Dermis microvascular lymphatic vessel endothelial cell (primary cell): ENCODE measurements at regions not wholly inside any gene's neighbourhood (a gene's known extent, or its start where the extent isn't known, plus 50 kb on each side); places are given as distances from the start of the nearest gene placed in this dataset.

Experiments used
- DNase-seq, 2 donors: peaks; one replicate each; pipeline versions ENCODE4 v3.0.0 to v3.0.0-alpha.2; 2010; ENCODE audit warnings: low read depth in 2 of 2

DNA sequence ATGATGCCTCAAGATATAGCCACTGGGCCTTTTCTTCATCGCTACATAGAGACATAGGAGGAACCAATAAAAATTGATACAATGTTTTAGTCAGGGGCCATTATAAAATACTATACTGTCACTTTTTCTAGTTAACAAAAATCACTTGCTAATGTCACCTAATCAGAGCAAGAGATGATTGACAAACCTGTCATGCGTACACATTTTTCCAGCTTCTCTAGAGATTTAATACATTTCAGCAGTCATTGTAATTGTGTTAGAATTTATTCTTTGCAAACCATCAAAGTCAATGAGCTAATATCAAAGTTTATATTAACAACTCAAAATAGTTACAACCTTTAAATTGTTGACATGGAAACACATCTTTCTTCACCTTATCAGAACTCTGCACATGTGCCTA, 513.6 kb upstream of the SEMA6A start:
- DNase-seq = no peak

DNA sequence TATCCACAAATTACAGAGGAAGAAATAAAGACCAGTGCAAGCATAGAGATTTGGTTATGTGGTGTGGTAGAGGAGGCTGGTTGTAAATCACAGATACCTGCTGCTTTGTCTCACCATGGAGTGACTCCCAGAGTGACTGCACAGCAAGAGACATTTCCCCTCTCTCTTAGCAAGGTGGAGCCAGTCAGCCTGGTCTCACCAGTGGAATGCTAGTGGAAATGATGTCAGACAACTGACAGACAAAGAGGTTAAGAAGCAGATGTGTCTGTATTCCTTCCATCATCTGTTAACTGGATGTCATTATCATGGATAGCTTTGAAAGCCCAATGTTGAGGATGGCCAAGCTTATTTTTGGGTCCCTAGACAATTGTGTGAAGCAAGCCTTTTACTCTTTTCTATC, 509.4 kb upstream of the SEMA6A start:
- no peak for DNase-seq

DNA sequence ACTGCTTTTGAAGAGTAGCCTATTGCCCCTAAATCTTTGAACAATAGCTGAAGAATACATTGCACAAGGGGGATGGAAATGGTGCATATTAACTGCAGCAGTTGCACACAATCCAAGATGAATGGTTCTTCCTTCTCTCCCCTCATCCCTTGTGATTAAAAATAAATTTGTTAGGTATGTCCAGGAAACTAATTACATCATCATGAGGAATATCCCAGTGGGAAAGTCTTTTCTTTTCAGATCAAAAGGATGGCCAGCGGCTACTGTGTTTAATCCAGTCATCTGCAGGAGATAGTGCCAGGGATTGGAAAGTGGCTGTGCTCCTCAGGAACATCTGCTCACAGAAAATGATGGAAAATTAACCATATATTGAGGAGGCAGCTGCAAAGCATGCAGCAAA, 508.4 kb upstream of the SEMA6A start:
- no peak for DNase-seq

DNA sequence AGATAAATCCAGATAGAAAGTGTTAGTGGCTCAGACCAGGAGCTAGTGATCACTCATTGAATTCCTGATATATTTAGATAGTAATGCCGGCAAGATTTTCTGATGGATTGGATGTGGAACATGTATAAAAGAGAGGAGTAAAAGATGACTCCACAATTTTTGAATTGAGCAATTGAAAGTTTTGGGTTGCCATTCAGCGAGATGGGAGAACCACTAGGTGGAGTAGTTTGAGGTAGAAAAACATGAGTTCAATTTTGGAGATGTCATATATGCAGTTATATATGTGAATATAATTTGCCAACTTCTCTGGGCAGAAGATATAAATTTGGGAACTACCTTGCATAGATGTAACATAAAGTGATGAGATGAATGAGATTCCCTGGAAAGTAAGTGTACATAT, 502.5 kb upstream of the SEMA6A start:
- no peak for DNase-seq

DNA sequence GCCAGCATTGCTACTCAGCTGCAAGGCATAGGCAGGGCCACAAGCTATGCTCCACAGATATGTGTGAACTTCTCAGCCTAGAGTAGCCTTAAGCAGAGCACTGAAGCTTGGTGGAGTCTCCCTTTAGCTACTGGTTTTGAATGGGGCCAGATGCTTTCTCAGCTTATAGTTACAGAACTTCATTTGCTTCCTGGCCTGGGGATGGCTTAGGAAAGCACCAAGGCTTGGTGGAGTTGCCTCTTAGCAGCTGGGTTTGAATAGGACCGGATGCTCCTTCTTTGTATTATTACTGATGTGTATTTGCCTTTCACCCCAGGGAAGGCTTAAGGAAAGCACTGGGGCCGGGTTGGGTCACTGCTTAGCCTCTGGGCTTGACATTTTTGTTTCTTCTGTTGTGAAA, 497.8 kb upstream of the SEMA6A start:
- DNase-seq = no peak

DNA sequence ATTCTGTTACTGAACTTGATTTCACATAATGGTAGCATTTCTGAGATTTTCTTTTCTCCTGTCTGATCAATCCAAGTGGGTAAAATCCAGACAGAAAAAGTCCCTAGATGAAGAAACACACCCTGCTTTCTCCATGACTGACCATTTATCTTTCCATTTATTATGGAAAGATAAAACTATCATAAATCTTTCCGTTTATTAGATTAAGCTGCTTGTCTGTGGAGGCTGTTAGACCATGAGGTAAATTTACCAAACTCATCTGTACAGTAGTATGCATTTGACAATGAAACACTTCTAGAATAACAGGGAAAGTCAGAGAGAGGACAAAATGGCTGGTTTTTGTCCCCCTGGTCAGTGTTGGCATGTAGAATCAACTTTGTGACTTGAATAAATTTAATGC, 491.2 kb upstream of the SEMA6A start:
- DNase-seq = no peak

DNA sequence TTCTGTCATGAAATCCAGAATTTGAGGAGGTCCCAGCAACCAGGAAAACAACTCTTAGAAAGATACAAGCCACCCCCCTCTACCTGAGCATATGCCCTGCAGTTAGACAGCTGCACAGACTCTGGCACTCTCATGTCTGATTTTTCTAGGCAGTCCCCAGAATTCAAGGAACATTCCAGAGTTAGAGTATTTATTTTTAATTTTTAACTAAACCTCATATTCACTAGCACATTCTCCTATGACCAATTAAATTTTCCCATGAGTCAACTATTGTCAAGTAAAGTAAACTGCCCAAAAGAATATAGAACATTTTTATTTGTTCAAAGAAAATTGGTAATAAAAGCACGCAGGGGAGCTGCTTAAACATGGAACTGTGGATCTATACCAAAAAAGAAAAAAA, 490.5 kb upstream of the SEMA6A start:
- DNase-seq = no peak

DNA sequence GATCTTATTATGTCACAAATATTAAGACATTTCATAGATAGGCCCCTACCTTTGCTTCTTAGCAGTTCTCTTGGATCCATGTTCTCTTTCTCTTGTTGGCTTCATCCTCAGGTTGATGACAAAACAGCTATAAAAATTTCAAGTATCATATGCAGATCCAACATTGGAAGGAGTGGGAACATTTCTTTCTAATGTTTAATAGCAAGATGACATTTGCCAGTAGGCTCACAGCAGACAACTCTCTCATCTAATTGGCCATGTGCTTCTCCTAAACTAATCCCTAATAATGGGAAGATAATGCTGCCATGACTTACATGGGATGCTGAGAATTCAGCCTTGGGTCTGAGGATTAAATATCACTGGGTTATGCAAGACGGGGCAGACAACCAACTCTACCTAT, 485.5 kb upstream of the SEMA6A start:
- DNase-seq = no peak

DNA sequence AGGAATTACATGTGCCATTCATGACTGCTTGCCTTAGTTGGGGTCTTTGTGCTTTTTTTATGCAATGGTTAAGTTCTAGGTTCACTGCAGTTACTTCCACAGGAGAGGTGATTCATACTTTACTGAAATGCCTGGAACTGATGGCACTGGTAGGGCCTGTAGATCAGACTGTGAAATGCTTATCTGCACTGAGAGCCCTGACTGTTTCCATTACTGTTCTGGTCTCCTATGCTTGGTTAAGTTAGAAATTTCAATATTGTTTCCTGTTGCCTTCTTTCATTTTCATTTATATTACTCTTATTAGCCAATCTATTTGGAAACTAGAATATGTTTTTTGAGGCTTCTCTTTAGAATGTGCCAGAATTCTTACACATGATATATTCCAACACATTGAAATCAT, 484.1 kb upstream of the SEMA6A start:
- DNase-seq = no peak

DNA sequence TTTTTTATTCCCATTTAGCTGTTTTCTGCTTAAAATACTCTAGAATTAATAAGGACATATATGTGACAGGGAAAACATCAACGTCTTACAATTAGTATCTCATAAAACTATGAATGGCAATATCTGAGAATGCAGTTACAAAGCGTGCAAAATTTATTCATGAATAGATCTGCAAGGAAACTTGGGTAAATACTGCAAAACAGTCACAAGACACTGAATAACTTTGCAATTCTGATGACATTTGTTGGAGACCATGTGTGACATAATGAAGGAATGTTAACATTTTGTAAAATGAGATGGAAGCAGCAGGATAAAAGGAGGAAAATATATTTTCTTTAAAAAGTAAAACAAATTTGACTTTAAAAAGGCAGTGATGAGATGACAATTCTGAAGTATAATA, 480.9 kb upstream of the SEMA6A start:
- DNase-seq = no peak

DNA sequence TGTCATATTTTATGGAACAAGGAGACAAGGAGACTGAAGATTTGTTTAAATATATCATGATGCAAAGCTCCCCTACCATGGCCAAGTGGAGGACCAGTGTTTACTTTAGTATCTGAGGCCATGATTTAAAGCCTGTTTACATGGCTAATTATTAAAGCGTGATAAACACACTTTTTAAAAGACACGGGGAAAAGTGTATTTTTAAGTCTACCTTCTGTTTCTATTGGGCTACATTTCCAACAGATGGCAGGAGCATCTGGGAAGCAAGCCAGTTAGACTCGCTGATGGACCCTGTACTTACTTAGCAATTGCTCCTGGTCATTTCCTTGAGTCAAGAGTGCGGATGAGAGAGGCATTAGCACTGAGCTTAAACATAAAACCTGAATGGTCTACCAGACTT, 480.3 kb upstream of the SEMA6A start:
- no peak for DNase-seq

DNA sequence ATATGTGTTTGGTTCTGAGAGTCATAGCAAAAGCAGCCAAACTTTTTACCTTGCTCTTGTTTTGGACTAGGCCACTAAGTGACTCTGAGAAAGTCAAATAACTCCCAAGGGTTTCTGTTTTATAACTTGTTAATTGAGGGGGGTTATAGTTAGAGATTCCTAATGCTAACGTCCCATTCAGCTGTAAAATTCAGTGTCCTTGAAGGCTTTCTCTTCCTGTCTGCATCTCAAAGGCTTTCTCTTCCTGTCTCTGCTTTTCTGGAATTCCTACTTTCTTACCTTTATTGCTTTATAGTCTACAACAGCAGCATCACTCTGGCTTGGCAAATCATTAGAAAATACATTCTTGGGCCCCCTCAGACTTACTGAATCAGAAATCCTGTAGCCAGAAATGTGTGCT, 479.5 kb upstream of the SEMA6A start:
- no peak for DNase-seq

DNA sequence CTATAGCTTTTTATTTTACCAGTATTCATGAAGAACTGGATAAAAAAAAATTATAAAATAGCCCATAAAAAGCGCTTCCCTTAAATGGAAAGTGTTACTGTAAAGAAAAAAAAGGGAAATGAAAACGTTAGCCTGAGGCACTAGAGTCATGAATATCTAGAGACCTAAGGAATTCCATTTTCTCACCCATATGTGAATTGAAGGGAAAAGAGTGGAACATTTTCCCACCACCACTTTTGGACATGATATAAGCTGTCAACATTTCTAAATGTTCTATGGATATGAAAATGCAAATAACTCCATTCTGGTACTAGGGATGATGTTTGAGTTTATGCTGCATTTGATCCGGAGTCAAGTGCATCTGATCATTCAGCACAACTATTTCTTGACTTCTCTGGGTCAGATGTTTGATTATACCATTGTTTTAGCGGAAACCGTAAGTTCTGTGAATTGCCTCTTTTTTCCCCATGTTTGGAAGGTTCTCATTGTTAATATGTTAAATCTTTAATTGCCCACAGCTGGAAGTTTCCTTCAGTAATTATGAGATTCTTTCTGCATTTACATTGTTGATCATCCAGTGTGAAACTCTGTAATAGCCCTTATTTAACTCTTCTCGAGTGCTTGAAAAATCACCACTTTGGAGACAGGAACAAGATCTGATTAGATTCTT, 467.4 kb upstream of the SEMA6A start:
- DNase-seq = no peak

DNA sequence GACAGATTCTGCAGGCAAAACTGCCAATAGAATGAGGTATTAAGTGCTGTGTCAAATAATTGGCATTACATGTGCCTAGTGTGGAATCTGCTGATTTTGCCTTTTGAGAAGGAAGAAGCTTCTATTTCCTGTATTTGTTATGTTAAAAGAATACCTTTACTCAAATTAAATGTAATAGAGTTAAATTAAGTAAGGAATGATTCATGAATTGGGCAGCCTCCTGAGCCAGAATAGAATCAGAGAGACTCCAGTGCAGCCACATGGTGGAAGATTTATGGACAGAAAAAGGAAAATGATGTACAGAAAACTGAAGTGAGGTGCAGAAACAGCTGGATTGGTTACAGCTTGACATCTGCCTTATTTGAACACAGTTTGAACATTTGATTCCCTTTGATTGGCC, 464.4 kb upstream of the SEMA6A start:
- DNase-seq = no peak

DNA sequence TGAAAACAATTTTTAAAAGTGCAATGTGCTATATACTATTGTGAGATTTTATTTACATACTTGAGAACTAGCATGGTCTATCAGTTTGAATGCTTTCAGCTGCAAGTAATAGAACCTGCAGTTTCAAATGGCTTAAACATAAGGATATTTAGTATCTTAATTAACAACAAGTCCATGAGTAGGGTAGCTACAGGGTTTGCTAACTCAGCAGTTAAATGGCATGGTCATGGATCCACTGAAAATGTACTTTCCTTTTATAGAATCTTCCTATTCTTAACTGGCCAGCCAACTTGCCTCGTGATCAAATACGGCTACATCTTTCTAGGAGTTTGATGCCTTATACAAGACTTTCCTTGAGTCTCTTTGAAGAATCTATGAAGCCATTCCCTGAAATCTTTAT, 452.8 kb upstream of the SEMA6A start:
- no peak for DNase-seq

DNA sequence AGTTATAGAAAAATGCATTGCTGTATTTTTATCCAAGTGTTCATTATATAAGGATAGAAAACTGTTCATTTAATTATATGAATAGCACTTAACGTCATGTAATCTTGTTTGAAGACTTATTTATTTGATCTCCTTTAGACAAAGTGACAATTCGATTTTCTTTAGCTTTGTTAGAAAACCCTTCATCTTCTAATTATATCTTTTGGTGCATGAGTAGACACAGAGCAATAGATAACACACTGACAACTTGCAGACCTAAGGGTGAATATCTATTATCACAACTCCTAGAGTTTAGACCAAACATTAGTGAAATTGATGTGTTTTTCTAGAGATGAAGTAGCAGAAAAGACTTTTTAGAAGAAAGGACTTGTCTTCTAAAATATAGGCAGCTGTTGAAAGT, 446.4 kb upstream of the SEMA6A start:
- no peak for DNase-seq

DNA sequence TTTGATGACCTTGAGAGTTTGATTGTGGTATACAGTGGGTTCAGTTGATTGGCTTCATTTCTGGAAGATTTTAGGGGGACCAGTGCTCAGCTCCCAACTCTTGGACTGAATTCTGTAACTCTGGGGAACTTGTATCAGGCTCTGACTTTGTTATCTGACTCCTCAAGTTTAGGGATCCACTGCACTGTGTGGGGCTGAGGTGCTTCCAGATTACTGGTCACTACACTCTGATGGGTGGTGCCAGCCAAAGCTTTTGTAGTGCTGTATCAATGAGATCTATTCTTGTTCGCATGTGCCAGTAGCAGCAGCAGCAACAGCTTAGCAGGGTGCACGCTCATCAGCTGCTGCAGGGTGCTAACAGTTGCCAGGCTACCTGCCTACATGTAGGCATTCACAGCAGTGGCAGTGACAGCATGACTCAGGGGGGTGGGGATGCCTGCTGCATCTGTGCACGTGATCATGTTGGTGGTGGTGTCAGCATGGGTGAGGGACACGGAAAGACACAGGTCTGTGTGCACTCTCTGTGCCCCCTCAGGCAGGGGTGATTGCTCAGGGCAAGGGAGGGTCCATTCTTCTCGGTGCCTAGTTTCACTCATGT, 438.8 kb upstream of the SEMA6A start:
- no peak for DNase-seq

DNA sequence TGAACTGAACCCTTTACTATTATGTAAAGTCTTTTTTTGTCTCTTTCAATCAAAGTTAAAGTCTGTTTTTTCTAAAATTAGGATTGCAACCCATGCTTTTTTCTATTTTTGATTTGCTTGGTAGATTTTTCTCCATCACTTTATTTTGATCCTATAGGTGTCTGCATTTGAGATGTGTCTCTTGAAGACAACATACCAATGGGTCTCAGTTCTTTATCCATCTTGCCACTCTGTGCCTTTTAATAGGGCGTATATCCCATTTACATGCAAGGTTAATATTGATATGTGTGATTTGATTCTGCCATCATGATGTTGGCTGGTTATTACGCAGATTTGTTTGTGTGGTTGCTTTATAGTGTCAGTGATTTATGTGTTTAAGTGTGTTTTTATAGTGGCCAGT, 436.0 kb upstream of the SEMA6A start:
- DNase-seq = no peak

DNA sequence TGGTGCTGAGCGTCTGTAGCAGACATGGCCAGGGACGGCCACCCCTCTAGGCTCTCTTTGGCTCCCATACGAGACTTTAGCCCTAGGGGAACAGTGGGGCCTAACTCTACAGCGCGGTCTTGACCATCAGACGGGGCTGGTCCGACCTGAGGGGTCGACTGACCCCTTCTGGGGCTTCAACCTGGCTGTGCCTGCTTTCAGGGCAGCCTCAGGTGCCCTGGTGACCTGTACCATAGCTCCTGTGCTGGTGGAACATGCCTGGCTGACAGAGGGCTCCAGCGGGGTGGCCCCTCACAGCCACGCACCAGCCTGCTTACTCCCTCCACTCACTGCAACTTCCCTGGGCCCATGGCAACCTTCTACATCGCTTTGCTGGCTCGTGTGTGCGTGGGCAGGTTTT, 423.4 kb upstream of the SEMA6A start:
- no peak for DNase-seq

DNA sequence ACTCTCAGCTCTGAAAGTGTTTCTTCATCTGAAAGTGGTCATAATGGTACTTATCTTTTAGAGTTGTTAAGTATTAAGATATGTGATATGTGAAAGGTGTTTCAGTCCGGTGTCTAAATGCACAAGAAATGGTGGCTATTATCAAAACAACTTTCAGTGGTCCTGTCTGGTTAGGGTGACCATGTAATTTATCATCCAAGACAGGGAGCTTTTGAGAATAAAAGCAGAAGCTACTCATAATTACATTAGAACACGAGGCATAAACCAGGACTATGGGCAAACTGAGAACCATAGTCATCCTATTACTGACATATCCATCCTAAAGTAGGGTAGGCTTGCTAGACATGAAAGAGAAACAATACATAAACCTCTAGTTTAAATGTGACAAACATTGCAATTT, 418.1 kb upstream of the SEMA6A start:
- DNase-seq = no peak

DNA sequence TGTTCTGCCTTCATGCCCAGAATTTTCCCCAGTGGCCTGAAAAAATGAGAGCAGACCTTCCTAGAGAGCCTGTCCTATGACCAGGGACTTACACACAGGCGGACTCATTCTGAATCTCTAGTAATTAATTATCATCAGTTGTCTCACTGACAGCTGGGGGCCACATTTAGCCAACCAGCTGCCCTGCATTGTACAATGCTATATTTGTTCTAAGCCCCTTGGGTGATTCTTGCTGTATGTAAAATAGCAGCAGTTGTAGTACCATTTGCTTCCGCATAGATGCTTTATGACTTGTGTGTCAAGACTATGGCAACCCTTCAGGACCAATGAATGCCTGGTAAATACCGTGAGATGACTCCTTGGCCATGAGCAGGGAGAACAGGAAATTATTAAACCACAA, 415.4 kb upstream of the SEMA6A start:
- DNase-seq = no peak

DNA sequence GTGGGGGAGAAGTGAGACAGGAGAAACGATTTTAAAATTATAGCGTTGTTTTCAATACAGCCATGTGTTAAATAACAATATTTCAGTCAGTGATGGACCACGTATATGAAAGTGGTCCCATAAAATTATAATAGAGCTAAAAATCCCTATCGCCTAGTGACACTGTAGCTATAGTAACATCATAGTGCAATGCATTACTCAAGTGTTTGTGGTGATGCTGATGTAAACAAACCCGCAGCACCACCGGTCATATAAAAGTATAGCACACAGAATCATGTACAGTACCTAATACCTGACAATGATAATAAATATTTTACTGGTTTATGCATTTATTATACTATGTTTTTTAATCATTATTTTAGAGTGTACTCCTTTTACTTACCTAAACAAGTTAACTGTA, 407.4 kb upstream of the SEMA6A start:
- no peak for DNase-seq

DNA sequence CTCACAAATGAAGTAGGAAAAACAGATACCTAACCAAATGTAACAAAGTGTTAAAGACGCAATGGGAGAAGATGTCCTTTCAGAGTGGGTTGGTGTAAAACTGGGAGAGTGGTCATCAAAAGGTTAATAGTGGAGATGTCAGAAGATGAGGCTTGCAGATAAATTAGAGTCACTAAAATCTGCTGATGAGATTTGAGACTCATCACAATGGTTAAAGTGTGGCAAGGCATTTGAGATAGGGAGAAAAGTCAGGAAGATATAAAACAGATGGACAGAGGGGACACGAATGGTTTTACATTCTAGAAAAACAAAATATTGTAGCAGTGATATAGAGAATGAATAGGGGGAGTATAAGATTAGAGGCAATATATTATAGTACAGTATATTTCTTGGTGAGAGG, 406.0 kb upstream of the SEMA6A start:
- no peak for DNase-seq

DNA sequence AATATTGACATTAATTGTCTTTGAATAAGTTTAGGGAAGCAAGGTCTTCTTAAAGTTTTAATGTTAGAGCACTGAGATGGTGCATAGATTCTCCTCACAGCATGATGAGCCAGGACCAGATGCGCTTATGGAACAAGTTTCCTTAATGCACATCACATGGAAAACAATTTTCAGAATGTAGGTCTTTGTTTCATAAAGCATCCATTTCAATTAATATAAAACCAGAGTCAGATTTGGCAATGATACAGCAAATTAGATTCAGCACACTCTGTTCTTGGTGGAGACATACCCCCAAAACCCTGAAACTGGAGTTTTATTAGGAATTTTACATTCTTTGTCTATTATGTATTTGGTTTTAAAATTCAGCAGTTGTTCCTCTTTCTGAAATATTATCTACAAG, 402.1 kb upstream of the SEMA6A start:
- DNase-seq = no peak
